HG03460 (cell line): ENCODE measurements at regions not wholly inside any gene's neighbourhood (a gene's known extent, or its start where the extent isn't known, plus 50 kb on each side); places are given as distances from the start of the nearest gene placed in this dataset.
"Not testable (repeated sequence)": the region's sequence is repeated elsewhere in the genome, so short reads cannot be mapped to it uniquely, and the experiment has no call there.

ENCODE experiments used
- ATAC-seq: cut with Tn5 transposase; IDR thresholded peaks from one replicate; pipeline ENCODE4 v1.9.1; 2021; ENCODE audit not compliant: unreplicated experiment

DNA sequence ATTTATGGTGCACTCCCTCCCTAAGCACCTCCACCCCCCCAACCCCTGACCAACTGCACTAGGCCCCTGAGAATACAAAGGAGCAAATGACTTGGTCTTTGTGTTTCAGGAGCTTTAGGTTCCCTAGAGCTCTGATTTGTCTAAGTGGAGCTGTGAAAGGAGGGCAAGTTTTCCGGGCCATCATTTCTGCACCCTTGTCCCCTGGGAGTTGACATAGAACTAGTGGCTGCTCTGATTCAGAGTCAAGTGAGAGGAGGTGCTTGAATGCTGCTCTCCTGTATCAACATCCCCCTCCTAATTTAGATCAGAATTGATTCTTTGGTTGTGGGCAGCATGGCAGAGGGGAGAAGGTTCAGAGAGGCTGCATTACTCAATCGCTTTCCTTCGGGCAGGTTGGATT, 391.6 kb downstream of the KCNRG start:
- no peak for ATAC-seq

- no peak for ATAC-seq
These were observed 392.8 kb downstream of the KCNRG start for GRCh38 chr13:50408068-50408467.

DNA sequence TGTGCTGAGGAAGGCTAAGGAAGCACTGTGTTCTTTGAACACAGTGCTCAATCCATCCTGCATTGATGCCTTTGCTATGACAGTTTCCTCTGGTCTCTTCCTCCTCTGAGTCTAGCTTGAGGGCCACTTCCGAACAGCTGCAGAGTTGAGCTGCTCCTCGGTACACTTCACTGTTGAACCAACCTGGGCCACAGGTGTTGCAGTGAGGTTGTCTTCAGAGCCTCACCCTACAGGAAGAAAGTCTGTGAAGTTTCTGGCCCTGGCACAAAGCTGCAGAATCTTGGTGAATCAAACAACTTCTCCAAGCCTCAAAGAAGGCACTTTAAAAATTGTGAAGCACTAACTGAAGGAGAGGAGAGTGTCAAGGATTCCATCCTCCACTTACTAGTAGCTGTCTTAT, 394.0 kb downstream of the KCNRG start:
- ATAC-seq: no peak

- ATAC-seq: no peak
These were observed 395.9 kb downstream of the KCNRG start for GRCh38 chr13:50410921-50411746.

GRCh38 chr13:50412046-50412617, 396.9 kb downstream of the KCNRG start:
- no peak for ATAC-seq

DNA sequence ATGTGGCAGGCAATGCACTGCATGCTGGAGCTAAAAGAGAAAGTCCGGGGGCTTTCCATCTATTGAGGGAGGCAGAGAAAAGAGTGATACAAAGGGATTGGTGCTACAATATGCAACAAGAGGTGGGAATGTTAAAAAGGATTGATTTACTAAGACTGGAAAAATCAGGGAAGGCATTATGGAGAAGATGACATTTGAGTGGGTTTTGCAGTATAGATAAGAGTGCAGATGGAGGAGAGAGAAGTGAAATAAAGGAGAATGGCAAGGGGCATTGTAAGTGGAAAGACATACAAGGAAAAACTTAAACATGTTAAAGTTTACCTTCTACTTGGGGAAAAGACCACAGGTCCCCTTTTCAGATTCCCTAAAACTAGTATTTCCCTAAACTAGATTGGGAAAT, 399.4 kb downstream of the KCNRG start:
- ATAC-seq: no peak

- no peak for ATAC-seq
These were observed 400.2 kb downstream of the KCNRG start for GRCh38 chr13:50415428-50415827.

DNA sequence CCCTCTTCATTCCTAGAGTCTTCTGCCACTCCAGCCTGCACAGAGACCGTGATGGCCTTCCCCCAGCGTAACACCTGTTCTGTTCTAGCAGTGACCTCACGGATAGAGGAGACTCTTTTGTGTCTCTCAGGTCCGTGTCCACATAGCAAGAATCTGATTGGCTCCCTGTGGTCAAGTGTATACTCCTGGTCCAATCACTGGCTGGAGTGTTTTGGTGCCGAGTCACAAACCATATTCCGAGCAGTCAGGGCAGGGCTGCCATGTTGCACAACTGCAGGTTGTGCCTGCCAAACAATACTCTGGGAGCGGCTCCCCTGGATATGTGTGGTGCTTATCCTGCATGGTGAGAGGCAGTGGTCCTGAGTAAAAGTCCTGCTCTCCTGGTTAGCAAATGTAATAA, 402.4 kb downstream of the KCNRG start:
- no peak for ATAC-seq

DNA sequence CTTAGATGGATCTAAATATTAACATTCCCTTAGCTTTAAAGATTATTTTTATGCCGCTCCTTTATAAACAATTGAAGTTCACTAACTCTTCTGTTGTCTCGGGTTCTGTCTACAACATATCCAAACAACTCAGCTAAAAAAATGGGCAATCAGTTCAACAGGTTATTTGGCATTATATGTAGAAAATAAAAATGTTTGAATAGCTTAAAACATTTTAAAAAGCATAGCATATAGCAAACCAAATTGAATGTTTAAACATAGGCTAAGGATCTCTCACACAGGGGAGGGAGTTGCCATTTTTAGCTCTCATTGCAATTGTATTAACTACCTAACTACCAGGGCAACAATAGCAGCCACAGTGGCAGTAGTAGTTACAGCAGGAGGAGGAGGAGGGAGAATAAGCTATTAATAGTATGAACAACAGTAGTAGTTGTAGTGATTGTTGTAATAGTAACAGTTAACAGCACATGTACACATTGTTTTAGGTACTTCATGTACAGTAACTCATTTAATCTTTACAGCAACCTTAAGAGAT, 404.2 kb downstream of the KCNRG start:
- no peak for ATAC-seq

GRCh38 chr13:50419896-50420295, 404.7 kb downstream of the KCNRG start:
- ATAC-seq: no peak

DNA sequence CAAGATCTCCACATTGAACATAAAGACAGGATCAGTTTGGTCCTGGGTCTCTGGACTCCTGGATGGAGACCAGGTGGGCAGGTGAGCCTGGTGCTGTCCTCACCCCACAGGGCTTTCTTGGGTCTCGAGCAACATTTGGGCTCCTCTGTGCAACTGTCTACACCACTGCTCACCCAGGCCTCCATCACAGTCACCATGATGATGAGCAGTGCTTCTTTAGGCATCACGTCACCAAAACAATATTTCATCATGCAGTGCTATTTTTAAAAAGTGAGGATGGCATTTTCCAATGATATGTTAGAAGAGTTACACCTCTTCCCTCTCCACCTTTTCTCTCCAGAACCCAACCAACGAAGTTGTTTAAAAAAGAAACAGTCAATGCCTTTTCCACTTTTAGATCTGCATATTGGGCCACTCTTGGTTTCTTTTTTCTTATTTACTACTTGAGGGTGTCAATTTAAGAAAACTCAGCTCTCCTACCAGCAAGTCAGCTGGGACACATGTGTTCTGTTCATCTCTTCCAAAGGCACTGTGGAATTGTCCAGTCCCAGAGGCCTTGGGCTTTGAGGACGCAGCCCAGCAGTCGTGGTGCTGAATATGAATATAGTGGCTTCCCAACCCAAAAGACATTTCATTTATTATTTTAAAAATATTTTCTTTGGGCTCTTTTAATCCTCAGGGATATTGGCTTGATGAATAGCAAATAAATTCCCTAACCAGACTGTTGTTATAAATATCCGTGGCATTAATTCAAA, 405.7 kb downstream of the KCNRG start:
- no peak for ATAC-seq

GRCh38 chr13:50421473-50422130, 406.4 kb downstream of the KCNRG start:
- no peak for ATAC-seq

DNA sequence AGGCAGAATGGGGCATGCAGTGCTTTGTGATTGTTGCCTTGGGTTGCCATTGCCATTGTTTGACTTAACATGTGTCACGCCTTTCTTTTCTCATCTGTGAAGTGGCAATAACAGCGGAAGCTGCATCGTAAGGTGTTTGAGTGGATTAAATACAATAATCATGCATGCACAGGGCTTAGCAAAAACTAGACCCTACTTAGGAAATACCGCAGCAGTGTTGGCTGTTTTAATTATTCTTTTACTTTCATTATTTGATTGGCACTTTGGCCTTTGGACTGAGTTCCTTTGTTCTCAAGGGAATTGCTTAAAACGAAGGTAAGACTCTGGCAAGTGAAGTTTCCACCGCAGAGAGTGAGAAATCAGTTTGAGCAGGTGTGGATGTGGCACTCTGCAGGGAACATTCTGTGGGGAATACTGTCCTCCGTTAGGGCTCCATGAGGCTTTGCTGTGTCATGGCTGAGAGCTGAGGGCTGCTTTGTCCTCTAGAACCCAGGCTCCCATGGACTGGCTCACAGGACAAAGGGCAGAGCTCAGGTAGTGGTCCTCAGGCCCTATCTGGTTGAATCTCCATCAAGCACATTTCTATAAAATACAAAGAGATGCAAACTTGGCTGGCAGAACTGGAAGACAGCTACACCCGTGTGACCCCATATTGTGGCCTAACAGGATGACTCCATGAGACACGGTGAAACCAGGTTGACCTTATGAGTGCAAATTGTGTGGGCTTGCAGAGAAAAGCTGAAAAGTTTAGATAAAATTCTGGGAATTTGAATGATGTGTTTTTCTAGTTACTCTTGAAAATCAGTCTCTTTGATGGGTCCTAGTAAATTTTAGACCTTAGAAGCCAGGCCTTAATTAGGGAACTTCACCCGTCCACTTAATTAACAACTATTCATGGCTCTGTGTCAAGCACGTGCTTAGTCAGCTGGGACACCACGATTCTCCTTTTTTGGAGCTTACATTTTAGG, 407.2 kb downstream of the KCNRG start:
- ATAC-seq: no peak

GRCh38 chr13:50424993-50425392, 409.7 kb downstream of the KCNRG start:
- ATAC-seq: no peak

DNA sequence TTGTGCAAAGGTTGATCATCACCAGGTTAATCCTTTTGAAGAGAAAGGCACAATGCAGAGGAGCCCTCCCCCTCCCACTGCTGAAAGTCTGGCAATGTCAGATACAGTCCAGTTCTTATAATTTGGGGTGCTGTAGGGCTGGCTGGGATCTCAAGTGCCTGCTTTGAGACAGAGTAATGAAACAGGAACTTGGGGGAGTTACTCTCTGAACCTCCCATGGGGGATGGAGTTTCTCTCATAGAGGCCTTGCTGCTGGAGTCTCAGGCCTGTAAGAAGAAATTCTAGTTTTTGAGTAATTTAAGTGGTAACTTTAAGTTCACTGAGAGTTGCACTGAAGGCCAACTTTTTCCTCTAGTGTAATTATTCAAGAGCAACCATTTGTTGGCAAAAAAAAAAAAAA, 410.5 kb downstream of the KCNRG start:
- no peak for ATAC-seq

DNA sequence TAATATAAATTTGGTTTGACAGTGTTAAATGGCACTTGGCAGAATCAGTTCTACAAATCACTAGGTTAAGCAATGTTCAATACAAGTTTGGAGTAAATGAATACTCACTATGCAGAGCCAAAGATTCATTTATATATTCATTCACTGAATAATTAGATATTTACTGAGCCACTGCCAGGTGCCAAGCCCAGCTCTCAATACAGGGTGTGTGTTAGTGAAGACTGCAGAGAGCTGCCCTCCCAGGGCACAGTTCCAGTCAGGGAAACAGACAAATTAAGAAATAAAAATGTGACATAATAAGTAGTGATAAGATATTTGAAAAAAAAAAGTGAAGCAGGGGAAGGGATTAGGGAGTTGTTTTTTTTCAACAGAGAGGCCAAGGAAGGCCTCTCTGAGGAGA, 411.7 kb downstream of the KCNRG start:
- ATAC-seq: no peak

DNA sequence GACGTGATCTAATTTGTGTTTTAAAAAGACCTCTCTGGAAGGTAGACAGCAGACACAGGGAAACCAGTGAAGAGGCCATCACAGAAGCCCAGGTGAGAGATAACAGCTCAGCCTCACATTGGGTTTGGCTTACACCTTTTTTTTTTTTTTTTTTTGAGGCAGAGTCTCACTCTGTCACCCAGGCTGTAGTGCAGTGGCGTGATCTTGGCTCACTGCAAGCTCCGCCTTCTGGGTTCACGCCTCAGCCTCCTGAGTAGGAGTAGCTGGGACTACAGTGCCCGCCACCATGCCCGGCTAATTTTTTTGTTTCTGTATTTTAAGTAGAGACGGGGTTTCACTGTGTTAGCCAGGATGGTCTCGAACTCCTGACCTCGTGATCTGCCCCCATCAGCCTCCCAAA, 412.3 kb downstream of the KCNRG start:
- not testable (repeated sequence) for ATAC-seq

DNA sequence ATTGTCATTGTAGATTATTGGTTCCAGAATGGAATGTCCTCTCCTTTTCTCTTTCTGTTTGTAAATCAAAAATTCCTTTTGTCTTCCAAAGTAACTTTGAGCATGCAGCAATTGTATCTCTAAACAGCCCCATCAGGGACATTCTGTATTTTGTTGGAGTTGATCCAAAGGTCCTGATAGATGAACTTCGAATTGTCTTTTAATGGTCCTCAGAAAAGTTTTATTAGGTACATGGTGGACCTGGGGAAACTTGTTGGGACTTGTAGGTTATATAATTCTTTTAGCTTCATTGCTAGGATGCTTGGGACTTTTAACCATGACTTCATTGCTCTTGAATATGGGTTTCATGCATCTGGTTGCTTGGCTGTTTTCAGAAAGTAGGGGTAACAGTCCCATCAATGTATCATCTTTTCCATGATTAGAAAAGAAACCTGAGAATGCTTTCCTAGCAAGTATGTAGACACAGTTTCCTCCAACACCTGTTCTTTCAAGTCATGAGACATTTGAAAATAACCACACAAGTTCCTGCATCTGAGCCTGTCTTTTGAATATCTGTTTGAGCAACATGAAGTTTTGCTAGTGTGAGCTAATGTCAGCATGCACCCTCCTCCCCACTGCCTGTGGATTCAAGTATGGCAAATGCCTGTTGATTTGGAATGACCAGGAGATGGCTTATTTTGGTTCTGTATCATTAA, 413.1 kb downstream of the KCNRG start:
- ATAC-seq: no peak

DNA sequence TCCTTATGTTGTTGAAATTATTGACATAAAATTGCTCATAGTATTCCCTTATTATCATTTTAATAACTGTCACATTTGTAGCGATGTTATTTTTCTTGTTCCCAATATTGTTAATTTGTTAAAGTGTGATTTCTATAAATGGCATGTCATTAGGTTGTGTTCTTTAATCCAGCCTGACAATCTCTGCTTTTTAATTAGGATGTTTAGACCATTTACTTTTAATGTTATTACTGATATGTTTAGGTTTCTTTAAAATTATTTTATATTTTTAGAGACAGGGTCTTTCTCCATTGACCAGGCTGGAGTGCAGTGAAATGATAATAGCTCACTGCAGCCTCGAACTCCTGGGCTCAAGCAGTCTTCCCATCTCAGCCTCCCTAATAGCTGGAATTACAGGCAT, 408.5 kb downstream of the DLEU7 start:
- ATAC-seq: no peak

- ATAC-seq: no peak
These were observed 406.2 kb downstream of the DLEU7 start for GRCh38 chr13:50437252-50437651.
